Activated CD4-positive, CD25-positive, alpha-beta regulatory T cell (primary cell): ENCODE measurements at regions not wholly inside any gene's neighbourhood (a gene's known extent, or its start where the extent isn't known, plus 50 kb on each side); places are given as distances from the start of the nearest gene placed in this dataset.
"Not testable (repeated sequence)": the region's sequence is repeated elsewhere in the genome, so short reads cannot be mapped to it uniquely, and the experiment has no call there.

ENCODE experiments used
- DNase-seq, 4 experiments: peaks; one replicate each; lab custom pipeline; 2025; lab: John Stamatoyannopoulos, UW

DNA sequence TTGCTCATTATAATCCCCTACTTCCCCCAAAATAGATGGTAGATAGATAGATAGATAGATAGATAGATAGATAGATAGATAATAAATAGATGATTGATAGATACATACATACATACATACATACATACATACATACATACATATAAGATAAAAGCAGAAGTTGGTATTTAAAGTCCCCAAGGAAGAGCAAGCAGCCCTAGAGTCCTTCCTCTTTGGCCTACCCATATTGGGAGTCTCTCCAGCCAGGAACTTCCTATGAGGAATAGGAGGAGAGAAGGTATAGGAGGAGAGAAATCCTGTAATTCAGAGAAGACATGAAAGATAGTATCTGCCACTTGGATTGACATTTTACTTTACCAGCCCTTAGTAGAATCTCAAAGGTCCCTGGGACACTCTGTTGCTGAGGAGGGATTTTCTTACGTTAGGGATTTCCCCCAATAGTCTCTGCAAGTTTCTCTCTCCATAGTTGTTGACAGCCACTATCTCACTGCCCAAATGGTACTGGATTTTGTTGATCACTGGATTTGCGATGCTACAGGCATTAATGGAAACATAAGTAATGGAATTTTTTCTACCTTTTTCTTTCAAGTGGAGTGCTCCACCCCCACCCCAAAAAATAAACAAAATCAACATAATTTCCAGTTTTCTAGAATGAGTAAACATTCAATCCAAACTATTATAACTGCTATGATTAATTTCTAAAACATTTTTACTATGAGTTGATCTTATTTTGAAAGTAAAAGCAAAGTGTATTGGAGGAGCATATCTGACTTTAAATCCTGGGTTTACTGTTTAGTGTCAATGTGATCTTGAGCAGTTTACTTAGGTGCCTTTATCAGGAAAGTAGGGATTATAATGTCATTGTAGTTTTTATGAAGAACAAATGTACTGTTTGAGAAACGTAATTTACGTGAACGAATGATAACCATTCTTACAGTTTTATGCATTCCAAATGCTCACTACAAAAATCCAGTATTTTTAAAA lies 93.2 kb upstream of the TNFSF4 start:
- DNase-seq: no peak

DNA sequence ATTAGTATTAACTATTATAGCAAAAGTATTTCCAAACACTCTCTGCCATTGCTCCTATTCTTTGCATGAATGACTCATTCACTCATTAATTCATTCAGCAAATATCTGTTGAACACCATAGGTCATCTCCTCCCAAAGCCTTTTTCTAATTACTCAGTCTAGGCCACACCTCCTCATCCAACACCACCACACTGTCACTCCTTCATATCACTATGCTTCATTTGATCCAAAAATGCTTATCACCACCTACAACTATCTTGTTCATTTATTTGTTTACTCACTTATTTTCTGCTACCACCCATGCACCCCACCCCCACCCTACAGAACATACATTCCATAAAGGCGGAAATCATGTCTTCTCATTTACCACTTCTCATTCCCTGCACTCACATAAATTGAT lies 94.4 kb upstream of the TNFSF4 start:
- DNase-seq: no peak

DNA sequence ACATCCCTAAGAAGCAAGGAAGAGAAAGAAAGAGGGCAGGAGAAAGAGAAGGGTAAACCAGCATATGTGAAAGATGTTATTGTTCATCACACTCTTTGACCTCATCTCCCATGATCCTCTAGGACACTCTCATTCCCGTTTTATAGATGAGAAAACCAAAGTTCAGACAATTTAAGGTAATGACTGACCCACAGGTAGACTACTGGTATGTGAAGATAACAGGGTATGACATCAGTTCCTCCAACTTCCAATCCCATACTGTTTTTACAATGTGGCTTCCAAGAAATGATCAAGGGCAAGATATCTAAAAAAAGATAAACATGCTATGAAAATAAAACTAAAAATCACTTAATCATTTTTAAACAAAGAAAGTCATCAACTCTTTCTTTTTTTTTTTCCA lies 95.2 kb upstream of the TNFSF4 start:
- DNase-seq: no peak

DNA sequence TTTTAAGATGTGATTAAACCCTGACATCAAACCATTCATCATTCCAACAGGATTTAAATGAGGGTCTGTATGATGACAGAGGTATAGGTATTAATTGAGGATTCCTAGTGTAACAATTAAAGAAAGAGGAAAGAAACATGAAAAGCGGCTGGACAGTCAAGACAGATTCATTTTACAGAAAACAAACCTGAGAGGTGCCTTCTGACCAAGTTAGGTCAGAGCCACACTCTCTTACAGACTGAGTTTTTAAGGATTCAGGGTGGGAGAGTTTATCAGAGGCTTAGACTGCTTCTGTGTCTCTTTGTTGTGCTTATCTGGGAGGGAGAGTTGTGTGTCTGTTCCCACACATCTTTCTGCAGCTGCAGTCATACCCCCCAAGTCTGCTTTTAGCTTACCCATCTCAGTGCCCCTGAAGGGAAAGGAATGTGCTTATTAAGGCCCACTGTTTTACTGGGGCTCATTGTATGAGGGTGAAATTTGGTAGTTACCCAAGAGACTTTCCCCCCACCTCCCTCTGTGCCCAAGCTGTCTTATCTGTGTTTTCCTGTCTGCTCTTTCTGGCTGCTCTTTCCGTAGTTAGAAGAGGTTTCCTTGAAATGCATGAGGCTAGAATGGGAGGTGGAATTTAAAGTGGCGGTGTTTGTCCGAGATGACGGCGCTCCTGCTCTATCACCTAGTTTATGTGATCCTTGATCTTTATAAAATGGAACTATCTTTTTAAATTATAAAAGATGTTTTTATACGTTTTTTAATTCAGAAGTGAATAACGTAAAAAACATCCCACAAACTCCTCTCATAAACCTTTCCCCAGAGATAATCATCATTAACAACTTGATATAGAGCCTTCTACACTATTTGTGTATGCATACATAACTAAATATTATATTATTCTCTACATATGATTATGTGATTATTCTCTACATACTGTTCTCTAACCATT lies 96.0 kb upstream of the TNFSF4 start:
- no peak for DNase-seq

DNA sequence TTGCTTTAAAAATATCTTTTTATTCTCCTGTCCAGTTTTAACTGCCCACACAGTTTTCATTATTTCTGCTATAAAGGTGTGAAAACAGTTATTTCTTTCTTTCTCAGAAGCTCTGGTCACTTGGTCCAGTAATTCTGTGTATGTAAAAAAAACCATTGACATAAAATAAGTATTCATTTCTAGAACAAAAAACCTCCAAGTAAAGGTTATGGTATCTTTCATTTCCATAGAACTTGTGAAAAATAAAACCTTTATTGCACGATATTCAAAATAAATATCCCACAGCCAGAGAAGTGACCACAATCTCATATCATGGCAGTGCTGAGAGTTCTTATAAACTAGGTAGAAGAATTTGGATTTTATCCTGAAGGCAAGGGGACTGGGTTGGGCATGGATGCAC lies 96.9 kb upstream of the TNFSF4 start:
- DNase-seq: no peak

DNA sequence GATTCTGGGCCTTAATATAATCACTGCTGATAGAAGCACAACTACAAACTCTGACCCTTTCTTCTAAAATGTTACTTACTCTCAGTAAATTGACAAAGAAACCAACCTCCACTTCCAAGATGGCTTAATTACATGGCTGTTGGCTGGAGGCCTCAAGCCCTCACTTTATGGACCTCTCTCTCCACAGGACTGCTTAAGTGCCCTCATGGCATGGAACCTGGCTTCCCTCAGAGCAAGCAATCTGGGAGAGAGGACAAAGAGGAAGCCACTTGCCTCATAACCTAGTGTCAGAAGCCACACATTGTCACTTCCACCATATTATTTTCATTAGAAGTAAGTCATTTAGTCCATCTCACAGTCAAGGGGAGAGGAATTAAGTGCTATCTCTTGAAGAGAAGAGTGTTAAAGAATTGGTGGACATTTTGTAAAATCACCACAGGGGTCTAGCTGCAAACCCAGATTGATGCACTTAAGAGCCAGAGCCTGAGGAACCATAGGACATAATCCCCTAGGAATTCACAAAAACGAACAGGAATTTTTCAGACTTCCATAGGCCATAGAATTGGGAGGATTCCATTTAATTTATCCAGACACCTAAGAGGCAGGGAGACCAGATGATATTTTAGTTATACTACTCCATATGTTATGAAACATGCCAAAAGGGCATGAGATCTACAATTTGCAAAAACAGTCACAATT lies 97.5 kb upstream of the TNFSF4 start:
- DNase-seq: no peak

DNA sequence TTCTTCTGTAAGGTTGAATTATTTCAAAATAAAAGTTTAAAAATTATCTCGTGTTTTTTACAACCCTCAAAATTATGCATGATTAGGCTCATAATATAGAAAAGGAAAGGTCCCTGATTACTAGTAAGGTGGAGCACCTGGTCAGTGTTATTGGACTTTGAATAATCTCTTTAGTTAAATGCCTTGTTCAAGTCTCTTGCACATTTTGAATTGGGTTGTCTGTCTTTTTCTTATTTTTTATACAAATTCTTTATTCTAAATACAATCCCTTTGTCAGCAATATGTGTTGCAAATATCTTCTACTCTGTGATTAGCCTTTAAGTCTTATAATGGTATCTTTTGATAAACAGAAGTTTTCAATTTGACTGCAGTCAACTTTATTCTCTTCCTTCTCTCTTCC lies 100.7 kb upstream of the TNFSF4 start:
- no peak for DNase-seq

DNA sequence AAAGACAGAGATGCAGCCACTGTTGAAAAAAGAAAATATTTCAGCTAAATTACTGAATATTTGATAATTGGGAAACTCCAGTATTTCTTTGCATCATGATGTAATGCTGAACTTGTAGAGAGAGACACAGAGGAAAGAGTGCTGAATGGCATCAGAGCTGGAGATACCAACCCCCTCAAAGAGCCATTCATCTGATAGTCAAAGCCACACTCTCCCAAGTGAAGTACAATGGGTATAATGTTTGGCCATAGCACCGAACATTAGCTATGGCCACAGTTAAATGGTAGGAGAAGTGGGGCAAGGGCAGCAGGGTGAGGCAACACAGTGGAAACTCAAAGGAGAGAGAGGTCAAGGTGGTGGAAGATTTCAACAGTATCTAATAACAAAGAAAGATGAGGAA lies 107.5 kb upstream of the TNFSF4 start:
- DNase-seq: no peak

DNA sequence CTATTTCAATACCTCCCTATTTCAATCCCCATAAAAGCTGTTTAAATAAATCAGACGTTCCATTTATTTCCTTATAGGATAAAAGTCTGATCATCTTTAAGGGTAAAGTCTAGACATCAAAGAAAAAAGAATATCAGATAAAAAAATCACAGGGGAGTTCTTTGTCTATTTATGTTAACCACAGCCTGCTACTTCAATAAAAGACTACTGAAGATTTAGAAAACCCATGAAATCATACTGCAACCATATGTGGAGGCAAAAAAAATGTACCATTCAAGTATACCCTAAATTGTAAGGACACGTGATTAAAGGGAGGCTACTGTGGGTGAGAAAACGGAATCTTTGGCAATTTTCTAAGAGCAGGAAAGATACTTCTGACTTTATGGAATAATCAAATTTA lies 108.2 kb upstream of the TNFSF4 start:
- DNase-seq: no peak

DNA sequence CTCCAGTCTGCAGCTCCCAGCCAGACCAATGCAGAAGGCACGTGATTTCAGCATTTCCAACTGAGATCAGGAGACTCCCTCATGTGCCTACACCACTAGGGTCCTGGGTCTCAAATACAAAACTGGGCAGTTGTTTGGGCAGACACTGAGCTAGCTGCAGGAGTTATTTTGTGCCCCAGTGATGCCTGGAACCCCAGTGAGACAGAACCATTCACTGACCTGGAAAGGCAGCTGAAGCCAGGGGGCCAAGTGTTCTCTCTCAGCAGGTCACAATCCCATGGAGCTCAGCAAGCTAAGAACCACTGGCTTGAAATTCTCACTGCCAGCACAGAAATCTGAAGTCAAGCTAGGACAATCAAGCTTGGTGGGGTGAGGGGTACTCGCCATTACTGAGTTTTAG lies 111.7 kb upstream of the TNFSF4 start:
- DNase-seq: no peak

DNA sequence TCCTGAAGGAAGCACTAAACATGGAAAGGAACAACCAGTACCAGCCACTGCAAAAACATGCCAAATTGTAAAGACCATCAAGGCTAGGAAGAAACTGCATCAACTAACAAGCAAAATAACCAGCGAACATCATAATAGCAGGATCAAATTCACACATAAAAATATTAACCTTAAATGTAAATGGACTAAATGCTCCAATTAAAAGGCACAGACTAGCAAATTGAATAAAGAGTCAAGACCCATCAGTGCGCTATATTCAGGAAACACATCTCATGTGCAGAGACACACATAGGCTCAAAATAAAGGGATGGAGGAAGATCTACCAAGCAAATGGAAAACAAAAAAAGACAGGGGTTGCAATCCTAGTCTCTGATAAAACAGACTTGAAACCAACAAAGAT lies 117.2 kb upstream of the TNFSF4 start:
- DNase-seq: not testable (repeated sequence)

DNA sequence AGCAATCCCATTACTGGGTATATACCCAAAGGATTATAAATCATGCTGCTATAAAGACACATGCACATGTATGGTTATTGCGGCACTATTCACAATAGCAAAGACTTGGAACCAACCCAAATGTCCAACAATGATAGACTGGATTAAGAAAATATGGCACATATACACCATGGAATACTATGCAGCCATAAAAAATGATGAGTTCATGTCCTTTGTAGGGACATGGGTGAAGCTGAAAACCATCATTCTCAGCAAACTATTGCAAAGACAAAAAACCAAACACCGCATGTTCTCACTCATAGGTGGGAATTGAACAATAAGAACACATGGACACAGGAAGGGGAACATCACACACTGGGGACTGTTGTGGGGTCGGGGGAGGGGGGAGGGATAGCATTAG lies 120.9 kb upstream of the TNFSF4 start:
- DNase-seq: not testable (repeated sequence)

DNA sequence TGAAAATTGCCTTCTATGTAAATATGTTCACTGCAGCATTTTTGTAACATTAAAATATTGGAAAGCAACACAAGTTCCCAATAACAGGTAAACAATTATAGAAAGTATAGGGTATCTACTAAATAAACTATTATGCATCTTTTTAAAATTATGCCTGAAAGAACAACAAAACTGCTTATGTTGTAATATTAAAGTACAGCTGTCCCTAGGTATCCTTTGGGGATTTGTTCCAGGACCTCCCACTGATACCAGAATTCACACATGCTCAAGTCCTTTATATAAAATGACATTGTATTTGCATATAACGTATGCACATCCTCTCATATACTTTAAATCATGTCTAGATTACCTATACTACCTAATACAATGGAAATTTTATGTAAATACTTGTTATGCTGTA lies 121.8 kb upstream of the TNFSF4 start:
- no peak for DNase-seq

DNA sequence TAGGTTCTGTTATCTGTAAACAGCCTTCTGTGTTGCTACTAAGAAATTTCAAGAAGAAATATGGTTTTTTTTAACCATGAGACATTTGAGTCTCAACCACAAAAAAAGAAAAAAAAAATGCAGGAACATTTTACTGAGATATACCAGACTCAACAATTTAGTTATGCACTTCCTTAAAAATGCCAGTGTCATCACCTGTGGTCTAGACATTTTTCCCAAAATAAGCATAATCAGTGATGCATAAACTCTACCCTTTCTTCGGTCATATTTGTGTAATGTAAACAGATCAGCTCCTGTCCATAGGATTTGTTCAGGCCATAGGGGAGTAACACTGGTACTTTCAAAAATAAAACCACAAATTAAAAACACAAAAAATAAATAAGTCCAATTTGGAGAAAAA lies 122.6 kb upstream of the TNFSF4 start:
- DNase-seq: no peak

DNA sequence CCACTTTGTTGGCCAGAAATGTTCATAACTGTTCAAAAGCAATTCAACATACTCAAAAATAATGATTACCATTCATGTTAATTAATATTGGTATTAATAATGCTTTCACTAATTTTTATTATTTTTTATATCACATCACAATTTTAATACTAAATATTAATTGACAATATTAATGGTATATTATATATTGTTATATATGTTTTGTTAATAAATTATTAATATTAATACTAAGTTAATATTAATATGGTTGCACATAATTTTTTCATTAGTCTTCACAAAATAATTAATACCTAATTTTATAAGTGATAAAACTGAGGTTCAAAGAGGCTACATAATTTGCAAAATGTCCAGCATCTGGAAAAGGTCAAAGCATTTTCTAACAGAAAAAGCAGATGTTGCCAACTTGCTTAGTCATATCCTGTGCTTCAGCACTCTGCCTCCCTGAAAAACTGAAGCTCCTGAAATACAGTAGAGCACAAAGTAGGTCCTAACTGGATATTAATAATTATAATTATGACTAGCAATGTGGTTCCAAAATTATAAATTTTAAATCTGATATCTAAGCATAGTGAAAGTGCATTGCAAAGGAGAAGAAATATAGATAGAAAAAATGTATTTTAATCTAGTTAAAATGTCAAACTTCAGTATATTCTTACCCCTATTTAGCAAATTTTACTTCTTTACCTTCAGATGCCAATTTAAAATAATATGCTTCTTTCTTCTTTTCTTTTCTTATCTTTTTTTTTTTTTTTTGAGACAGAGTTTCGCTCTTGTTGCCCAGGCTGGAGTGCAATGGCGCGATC lies 123.2 kb upstream of the TNFSF4 start:
- DNase-seq: no peak

DNA sequence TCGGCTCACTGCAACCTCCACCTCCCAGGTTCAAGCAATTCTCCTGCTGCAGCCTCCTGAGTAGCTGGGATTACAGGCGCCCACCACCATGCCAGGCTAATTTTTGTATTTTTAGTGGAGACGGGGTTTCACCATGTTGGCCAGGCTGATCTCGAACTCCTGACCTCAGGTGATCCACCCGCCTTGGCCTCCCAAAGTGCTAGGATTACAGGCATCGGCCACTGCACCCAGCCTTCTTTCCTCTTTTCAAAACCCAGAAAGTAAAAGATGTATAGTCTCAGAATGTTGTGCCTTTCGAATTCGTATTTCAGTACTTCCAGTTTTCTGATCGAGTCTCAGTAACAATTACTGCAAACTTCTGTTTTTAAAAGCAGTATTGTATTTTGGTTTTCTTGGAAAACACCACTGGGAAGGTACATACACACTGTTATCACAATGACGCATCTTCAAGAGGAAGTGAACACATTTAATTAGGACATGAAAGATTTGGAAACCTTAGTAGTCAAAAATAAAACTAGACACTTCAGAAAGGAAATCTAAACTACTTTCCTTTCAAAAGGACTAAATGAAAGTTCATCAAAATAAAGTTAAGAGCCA lies 123.9 kb upstream of the TNFSF4 start:
- not testable (repeated sequence) for DNase-seq

DNA sequence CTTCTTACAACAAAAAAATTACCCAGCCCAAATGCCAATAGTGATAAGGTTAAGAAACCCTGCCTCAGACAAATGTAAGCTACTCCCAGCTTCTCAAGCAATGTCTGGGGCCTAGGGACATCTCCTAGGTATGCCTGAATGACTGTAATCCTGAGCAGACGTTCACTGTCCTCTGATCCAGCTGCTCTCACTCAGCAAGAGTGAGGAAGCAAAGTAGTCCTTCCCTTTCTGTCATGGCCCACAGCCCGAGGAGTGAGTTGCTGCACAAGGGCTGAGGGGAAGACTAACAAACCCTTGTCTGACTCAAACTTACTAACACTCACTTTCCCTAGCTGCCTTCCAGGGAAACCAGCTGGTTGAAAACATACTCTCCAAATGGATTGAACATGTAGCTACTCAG lies 124.9 kb upstream of the TNFSF4 start:
- no peak for DNase-seq

DNA sequence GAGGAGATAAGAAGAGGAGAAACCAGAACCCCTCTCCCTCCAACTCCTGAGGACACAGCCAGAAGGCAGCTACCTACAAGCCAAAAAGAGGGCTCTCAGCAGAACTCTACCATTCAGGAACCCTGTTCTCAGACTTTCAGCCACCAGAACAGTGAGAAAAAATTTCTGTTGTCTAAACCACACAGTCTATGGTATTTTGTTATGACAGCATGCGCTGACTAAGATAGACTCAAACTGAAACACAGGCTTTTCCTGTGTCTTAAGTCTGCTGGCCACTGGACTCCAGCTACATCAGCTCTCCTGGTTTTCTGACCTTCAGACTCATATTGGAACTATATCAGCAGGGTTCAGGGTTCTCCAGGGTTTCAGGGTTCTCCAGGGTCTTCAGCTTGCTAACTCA lies 126.5 kb upstream of the TNFSF4 start:
- no peak for DNase-seq

DNA sequence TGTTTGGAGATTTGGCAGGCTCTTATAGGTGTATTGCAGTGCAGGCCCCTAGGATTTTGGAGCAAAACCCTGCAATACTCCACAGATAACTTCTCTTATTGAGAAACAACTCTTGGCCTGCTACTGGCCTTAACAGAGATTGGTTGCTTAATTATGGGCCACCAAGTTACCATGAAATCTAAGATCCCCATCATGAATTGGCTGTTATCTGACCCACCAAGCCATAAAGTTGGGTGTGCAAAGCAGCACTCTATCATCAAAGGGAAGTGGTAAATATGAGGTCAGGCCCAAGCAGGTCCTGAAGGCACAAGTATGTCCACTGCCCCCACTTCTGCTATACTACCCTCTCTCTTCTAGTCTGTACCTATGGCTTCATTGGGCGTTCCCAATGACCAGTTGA lies 130.0 kb upstream of the TNFSF4 start:
- no peak for DNase-seq

DNA sequence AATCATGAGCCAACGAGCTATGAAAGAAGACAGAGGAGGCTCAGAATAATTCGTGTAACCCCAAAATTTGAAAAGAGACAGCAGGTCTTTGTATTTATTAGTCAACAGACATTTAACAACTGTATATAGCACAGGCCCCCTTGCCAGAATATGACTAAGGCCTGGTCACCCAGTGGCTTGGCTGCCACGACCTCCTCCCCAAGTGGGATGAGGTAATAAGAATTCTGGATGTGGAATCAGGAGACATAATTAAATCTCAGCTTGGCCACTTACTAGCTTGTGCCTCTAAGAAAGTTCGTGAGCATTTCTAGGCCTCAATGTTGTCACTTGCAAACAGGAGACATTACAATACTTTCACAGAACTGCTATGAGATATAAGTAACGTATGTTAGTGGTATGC lies 134.2 kb upstream of the TNFSF4 start:
- no peak for DNase-seq

DNA sequence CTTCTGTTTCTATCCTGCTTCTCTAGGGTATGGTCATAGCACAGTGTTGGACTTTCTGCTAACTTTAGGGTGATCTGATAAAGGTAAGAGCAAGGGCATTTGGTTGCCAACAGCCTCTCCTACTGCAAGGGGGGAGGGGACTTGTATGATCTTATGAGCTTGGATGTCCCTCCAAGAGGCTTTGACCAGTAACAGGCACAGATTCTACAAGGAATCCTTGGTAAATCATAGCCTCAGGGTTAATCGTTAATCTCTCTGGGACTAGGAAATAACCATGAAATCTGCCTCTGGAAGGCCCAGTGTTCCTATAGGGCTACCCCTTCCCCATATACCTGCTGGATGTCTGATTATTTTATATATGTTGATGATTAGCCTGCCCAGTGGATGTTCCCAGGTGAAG lies 134.8 kb upstream of the TNFSF4 start:
- DNase-seq: no peak
